DMS53 treated with DMSO at 0.1 percent for 48 hours (cell line): ENCODE measurements at regions not wholly inside any gene's neighbourhood (a gene's known extent, or its start where the extent isn't known, plus 50 kb on each side); places are given as distances from the start of the nearest gene placed in this dataset.

ENCODE experiments used
- DNase-seq: peaks from one replicate; lab custom pipeline; 2025; ENCODE audit not compliant: unreplicated experiment; lab: John Stamatoyannopoulos, UW

DNA sequence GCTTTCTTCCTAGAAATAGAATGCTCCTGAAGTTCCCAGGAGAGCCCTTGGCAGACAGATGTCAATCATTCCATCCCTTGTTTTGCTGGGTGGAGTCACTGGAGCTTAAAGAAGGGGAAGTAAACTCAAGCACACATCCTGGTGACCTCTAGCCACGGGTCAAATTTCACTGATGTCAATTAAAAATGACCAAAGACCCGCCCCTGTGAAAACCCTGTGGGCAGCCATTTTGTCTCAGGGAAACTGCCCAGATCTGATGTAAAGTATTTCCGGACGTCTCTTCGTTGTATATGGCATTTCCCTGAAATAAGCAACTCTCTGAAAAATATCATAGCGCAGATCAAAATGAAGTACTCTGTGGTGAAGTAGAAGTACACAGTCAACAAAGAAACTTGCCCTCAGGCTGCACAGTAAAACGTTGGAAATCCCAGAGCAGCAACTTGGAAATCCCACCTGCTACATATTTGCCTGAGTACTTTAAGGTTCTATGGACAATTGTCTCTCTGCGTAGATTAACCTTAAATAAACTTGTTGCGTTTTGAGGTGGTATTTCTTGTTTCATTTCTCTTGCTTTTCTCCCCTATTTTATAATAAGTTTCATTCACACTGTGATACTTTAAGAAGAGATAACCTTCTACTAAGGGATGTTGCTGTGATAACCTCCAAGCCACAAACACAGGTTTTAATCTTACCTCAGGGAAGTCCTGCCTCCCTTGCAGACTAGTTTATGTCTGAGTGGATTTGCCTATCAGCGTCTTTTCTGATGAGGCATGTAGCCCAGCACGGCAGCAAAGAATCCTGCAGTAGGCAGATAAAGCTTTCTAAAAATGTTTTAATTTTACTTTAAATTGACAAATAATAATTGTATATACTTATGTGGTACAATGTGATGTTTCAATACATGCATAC is 60.9 kb upstream of the PIP5K1B start:
- no peak for DNase-seq

DNA sequence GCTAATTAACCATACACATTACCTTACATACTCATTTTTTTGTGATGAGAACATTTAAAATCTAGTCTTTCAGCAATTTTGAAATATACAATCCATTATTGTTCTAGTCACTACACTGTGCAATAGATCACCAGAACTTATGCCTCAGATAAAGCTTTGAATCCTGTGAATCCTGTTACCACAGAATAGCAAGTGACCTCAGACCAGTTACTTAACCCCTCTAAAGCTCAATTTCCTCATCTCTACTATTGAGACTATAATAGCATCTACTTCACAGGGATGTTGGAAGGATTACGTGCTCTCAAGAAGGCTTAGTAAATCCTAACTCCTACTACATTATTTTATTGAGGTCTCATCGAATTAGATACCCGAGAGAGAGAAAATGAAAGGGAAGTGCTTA is 60.2 kb upstream of the PIP5K1B start:
- DNase-seq, result no peak

DNA sequence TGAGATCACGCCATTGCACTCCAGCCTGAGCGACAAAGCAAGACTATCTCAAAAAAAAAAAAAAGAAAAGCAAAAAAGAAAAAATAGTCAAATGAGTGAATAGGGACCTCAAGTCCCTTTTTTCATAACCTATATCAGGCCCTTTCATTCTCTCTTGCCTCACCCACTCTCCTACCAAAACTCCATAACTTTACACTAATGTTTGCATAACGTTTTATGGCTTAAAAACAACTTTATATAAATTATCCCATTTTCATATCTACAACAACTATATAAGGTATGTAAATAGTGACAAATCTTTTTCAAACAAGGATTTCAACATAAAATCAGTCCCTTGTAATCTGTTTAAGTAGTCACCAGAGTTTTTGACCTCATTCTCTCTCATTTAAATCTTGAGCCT is 56.9 kb upstream of the PIP5K1B start:
- DNase-seq, result no peak

DNA sequence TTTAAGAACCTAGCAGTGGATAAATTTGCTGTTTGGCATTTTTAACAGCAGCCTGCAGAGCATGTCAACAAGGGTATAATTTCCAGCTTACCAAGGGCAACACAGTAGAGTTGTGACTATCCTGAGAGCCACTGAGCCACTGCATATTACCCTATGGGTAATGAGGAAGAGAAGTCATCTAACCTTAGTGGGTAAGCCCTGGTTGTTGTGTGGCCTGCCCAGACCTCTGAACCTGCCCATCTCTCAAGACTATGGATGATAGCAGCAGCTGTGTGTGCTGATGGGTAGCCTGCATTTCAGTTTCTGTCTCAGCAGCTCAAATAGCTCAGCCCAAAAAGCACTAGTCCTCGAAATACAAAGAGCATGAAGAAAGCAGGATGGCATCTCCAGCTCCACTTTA is 56.1 kb upstream of the PIP5K1B start:
- DNase-seq, result no peak

DNA sequence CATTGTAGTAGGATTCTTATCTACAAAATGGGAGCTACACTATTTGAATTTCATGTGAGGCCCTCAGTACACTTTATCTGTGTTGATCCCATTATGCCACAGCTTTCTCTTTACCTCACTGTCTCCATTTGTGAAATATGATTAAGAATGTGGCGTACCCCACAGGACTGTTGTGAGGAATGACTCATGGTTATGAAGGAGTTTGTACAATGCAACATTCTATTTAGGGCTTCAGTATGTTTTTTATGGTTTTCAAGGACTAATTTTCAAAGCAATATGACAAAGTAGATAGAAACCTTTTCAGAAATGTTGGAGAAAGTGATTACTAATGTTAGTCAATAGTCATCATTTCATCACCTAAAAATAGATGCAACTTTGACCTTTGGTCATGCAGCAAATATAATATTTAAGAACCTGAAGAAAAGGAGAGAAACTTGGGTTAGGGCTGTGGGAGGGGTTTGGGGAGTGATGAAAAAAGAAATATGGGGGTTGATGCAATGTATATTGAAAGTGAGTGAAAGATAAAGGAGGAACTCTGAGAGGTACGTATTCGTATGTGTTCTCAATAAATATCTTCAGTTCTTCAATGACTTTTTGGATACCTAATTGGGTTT is 53.7 kb upstream of the PIP5K1B start:
- no peak for DNase-seq

DNA sequence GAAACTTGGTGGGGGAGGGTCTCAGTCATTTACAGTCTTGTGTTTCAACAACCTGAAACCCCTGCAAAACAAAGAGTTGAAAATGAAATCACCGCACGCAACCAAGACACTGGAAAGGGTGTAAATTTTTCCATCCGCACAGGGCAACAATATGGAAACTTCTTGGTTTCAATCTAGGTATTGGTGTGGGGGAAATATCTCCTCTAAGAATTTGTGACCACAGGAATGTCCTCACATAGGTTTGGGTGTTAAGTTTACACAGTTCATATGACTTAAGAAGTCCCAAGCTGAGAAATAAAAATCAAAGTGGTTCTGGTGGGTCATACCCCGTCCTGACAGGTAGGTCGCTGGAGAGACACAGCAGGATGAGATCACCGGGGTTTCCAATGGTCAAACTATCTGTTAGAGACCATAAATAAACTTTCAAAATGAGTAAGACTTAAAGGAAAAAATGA is 51.9 kb upstream of the PIP5K1B start:
- DNase-seq, result no peak

DNA sequence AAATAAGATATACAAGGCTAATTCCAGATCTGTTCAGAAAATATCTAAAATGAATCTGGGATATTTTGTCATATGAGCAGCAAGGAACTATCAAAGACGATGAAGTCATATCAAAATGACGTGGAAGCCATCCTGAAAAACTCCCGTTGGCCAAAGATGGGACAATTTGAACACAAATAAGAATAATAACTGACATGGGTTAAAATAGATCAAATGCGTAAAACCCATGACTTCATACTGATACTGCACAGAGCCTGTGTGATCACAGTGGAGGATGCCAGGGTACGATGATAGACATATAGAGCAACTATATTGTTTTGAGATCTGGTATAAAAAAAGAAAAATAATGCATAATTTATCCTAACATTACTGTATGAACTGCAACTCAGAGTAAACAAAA is 51.0 kb upstream of the PIP5K1B start:
- DNase-seq, result no peak
